COLO829 (cell line): ENCODE measurements at regions not wholly inside any gene's neighbourhood (a gene's known extent, or its start where the extent isn't known, plus 50 kb on each side); places are given as distances from the start of the nearest gene placed in this dataset.

ENCODE experiments used
- DNase-seq: peaks from one replicate; pipeline ENCODE4 v3.0.0; 2012; ENCODE audit warnings: low spot score

GRCh38 chr14:104514156-104514848, 65.3 kb upstream of the C14orf180 start:
- DNase-seq = no peak

GRCh38 chr14:104515059-104515810, 64.3 kb upstream of the C14orf180 start:
- DNase-seq = no peak

- DNase-seq = no peak
Measured at GRCh38 chr14:104515811-104516780, 63.5 kb upstream of the C14orf180 start.

- DNase-seq = no peak
Measured at GRCh38 chr14:104516906-104517305, 62.7 kb upstream of the C14orf180 start.

GRCh38 chr14:104517426-104517825, 62.1 kb upstream of the C14orf180 start:
- DNase-seq = no peak

- DNase-seq = no peak
Measured at GRCh38 chr14:104517867-104518266, 61.7 kb upstream of the C14orf180 start.

GRCh38 chr14:104518659-104519350, 60.8 kb upstream of the C14orf180 start:
- DNase-seq = no peak

- DNase-seq = no peak
Measured at GRCh38 chr14:104519721-104520120, 59.8 kb upstream of the C14orf180 start.

GRCh38 chr14:104520620-104521410, 58.7 kb upstream of the C14orf180 start:
- DNase-seq = no peak

GRCh38 chr14:104521816-104522745, 57.5 kb upstream of the C14orf180 start:
- no peak for DNase-seq

GRCh38 chr14:104522926-104523545, 56.5 kb upstream of the C14orf180 start:
- no peak for DNase-seq

GRCh38 chr14:104523546-104523935, 56.0 kb upstream of the C14orf180 start:
- no peak for DNase-seq

- DNase-seq = no peak
Measured at GRCh38 chr14:104524726-104525125, 54.8 kb upstream of the C14orf180 start.

GRCh38 chr14:104526723-104527645, 52.6 kb upstream of the C14orf180 start:
- DNase-seq = no peak

GRCh38 chr14:104527857-104528459, 51.6 kb upstream of the C14orf180 start:
- no peak for DNase-seq

GRCh38 chr14:104528496-104528895, 51.1 kb upstream of the C14orf180 start:
- no peak for DNase-seq
